HEK293 (cell line): ENCODE measurements at regions not wholly inside any gene's neighbourhood (a gene's known extent, or its start where the extent isn't known, plus 50 kb on each side); places are given as distances from the start of the nearest gene placed in this dataset.
"Not testable (repeated sequence)": the region's sequence is repeated elsewhere in the genome, so short reads cannot be mapped to it uniquely, and the experiment has no call there.

Source experiments
- CTCF ChIA-PET: fragments of 350-600 bp; formaldehyde crosslinking; extraction: SDS; loops from one replicate; lab custom pipeline; 2021; ENCODE audit warnings: antibody characterized with exemption; lab: Yijun Ruan, JAX
- POLR2A ChIA-PET: fragments of 300-600 bp; formaldehyde crosslinking; extraction: SDS; loops from one replicate; lab custom pipeline; 2020; ENCODE audit warnings: antibody characterized with exemption, inconsistent platforms; lab: Yijun Ruan, JAX
- H3K27ac ChIP-seq: fragments of 200-500 bp; sonication (Bioruptor generic); 2 replicates; pipeline ENCODE4 v1.5.1; 2014; ENCODE audit warnings: low read depth, low read length, control low read depth, inconsistent platforms; ENCODE audit errors: extremely low read depth
- H3K36me3 ChIP-seq, 2 experiments: fragments of 200-500 bp in 1 of 2; sonication (Bioruptor generic) in 1 of 2; 1 replicate in 1 of 2; 2 replicates in 1 of 2; pipeline ENCODE4 v1.5.1; 2014 to 2017; ENCODE audit warnings: inconsistent platforms in 2 of 2, low read length in 2 of 2; ENCODE audit not compliant: control insufficient read depth in 2 of 2, insufficient read depth in 1 of 2
- H3K4me1 ChIP-seq: fragments of 200-500 bp; sonication (Bioruptor generic); 2 replicates; pipeline ENCODE4 v1.5.1; 2014; ENCODE audit warnings: mild to moderate bottlenecking, low read length, inconsistent platforms; ENCODE audit not compliant: control insufficient read depth, insufficient read depth
- H3K4me3 ChIP-seq: 2 replicates; pipeline ENCODE4 v1.5.1; 2011; ENCODE audit warnings: low read depth, mild to moderate bottlenecking, control low read depth, low read length, moderate library complexity
- H3K9me3 ChIP-seq: fragments of 200-500 bp; sonication (Bioruptor generic); 2 replicates; pipeline ENCODE4 v1.5.1; 2014; ENCODE audit warnings: low read depth, low read length, inconsistent platforms; ENCODE audit not compliant: control insufficient read depth, insufficient read depth
- MYNN ChIP-seq: fragments of 450-650 bp; formaldehyde crosslinking; IDR thresholded peaks from 2 replicates; pipeline ENCODE4 v1.5.1; 2016; ENCODE audit warnings: missing biosample characterization, missing genetic modification characterization, borderline replicate concordance
- MZF1 ChIP-seq: fragments of 450-650 bp; formaldehyde crosslinking; IDR thresholded peaks from 2 replicates; pipeline ENCODE4 v1.5.1; 2017; ENCODE audit warnings: missing biosample characterization, missing genetic modification characterization, borderline replicate concordance
- PBX3 ChIP-seq: sonication (generic); formaldehyde crosslinking; IDR thresholded peaks from 2 replicates; pipeline ENCODE4 v1.8.1; 2022; ENCODE audit warnings: mild to moderate bottlenecking, moderate library complexity, missing genetic modification reagents
- SCRT2 ChIP-seq: fragments of 450-650 bp; formaldehyde crosslinking; IDR thresholded peaks from 2 replicates; pipeline ENCODE4 v1.5.1; 2016; ENCODE audit warnings: missing biosample characterization, missing genetic modification characterization
- SETDB1 ChIP-seq: IDR thresholded peaks from one replicate; pipeline ENCODE4 v1.6.1; 2017; ENCODE audit warnings: mild to moderate bottlenecking, low read length, moderate library complexity, mixed read lengths; ENCODE audit not compliant: insufficient read length
- ZBTB44 ChIP-seq: fragments of 450-650 bp; IDR thresholded peaks from 2 replicates; pipeline ENCODE4 v1.5.1; 2018; ENCODE audit warnings: missing biosample characterization, mild to moderate bottlenecking, missing genetic modification characterization
- ZIC2 ChIP-seq: fragments of 450-650 bp; formaldehyde crosslinking; IDR thresholded peaks from 2 replicates; pipeline ENCODE4 v1.5.1; 2016; ENCODE audit warnings: missing biosample characterization, missing genetic modification characterization
- ZNF112 ChIP-seq: fragments of 450-650 bp; formaldehyde crosslinking; IDR thresholded peaks from 2 replicates; pipeline ENCODE4 v1.5.0; 2017; ENCODE audit warnings: missing biosample characterization, missing genetic modification characterization
- ZNF155 ChIP-seq: fragments of 450-650 bp; formaldehyde crosslinking; IDR thresholded peaks from 2 replicates; pipeline ENCODE4 v1.5.1; 2016; ENCODE audit warnings: missing biosample characterization, missing genetic modification characterization
- ZNF19 ChIP-seq: fragments of 450-650 bp; formaldehyde crosslinking; IDR thresholded peaks from 2 replicates; pipeline ENCODE4; 2016; ENCODE audit warnings: missing biosample characterization, missing genetic modification characterization, low read depth
- ZNF2 ChIP-seq: fragments of 450-650 bp; formaldehyde crosslinking; IDR thresholded peaks from 2 replicates; pipeline ENCODE4 v1.5.1; 2016; ENCODE audit warnings: missing biosample characterization, missing genetic modification characterization
- ZNF280D ChIP-seq: fragments of 450-650 bp; formaldehyde crosslinking; IDR thresholded peaks from 2 replicates; pipeline ENCODE4 v1.5.1; 2016; ENCODE audit warnings: missing biosample characterization, missing genetic modification characterization
- ZNF311 ChIP-seq: fragments of 450-650 bp; formaldehyde crosslinking; IDR thresholded peaks from 2 replicates; pipeline ENCODE4 v1.5.1; 2017; ENCODE audit warnings: missing biosample characterization, missing genetic modification characterization, borderline replicate concordance
- ZNF324 ChIP-seq: fragments of 450-650 bp; formaldehyde crosslinking; IDR thresholded peaks from 2 replicates; pipeline ENCODE4 v1.5.1; 2016; ENCODE audit warnings: missing biosample characterization, missing genetic modification characterization
- ZNF501 ChIP-seq: fragments of 450-650 bp; formaldehyde crosslinking; IDR thresholded peaks from 2 replicates; pipeline ENCODE4 v1.5.1; 2016; ENCODE audit warnings: missing biosample characterization, missing genetic modification characterization
- ZNF654 ChIP-seq: fragments of 450-650 bp; formaldehyde crosslinking; IDR thresholded peaks from 2 replicates; pipeline ENCODE4 v1.5.1; 2016; ENCODE audit warnings: low read depth, missing biosample characterization, missing genetic modification characterization
- ZNF660 ChIP-seq: fragments of 450-650 bp; IDR thresholded peaks from 2 replicates; pipeline ENCODE4 v1.5.1; 2018; ENCODE audit warnings: missing biosample characterization, mild to moderate bottlenecking, missing genetic modification characterization
- ZNF677 ChIP-seq: fragments of 450-650 bp; IDR thresholded peaks from 2 replicates; pipeline ENCODE4 v1.5.0; 2018; ENCODE audit warnings: missing biosample characterization, mild to moderate bottlenecking, missing genetic modification characterization, moderate library complexity
- ZNF792 ChIP-seq: fragments of 450-650 bp; formaldehyde crosslinking; IDR thresholded peaks from 2 replicates; pipeline ENCODE4 v1.5.1; 2016; ENCODE audit warnings: missing biosample characterization, missing genetic modification characterization
- ZSCAN16 ChIP-seq: fragments of 450-650 bp; formaldehyde crosslinking; IDR thresholded peaks from 2 replicates; pipeline ENCODE4 v1.5.1; 2016; ENCODE audit warnings: missing biosample characterization, missing genetic modification characterization

GRCh38 chrX:114465689-114466088 lies 118.2 kb upstream of the HTR2C start (continued):
- TF ChIP-seq ZBTB44 (tag by site-specific recombination) = no peak

- H3K4me3 ChIP-seq, H3K4me1 ChIP-seq, POLR2A ChIA-PET, CTCF ChIA-PET, H3K36me3 ChIP-seq, H3K9me3 ChIP-seq, H3K27ac ChIP-seq: not testable (repeated sequence)
Measured at GRCh38 chrX:114472008-114472407, 111.9 kb upstream of the HTR2C start.

GRCh38 chrX:114472788-114473187 lies 111.1 kb upstream of the HTR2C start:
- TF ChIP-seq ZNF792 (no peak), PBX3 (CRISPR knock-in tag) (no peak), ZNF311 (no peak), SCRT2 (tag by site-specific recombination) (no peak), ZNF19 (tag by site-specific recombination) (no peak)
- Histone ChIP-seq H3K27ac (no peak overlapping the region), H3K36me3 (no peaks in the 10 kb centered on the region), H3K4me1 (no peaks in the 10 kb centered on the region), H3K4me3 (no peak overlapping the region), H3K9me3 (no peaks in the 10 kb centered on the region)
- POLR2A ChIA-PET = no interaction called here
- CTCF ChIA-PET = no interaction called here

- Histone ChIP-seq H3K36me3 (no peaks in the 10 kb centered on the region), H3K4me3 (no peak overlapping the region), H3K27ac (no peak overlapping the region)
- CTCF ChIA-PET = interaction anchor here (0.6 kb wide), 1 partner anchor 861 kb away, joined by 4 read pairs; no protein-coding TSS in a partner anchor
- POLR2A ChIA-PET = no interaction called here
- TF ChIP-seq ZNF677 (no peak), MYNN (no peak), ZNF112 (tag by site-specific recombination) (no peak)
- TF ChIP-seq, all 188 proteins: peak for 0
- H3K4me1 ChIP-seq = no peaks in the 10 kb centered on the region
- no peaks in the 10 kb centered on the region for H3K9me3 ChIP-seq
Measured at GRCh38 chrX:114500622-114501021, 83.3 kb upstream of the HTR2C start.

- no peaks in the 10 kb centered on the region; the same call in 1 of the 2 replicates for H3K9me3 ChIP-seq
- H3K4me3 ChIP-seq = no peak overlapping the region
- ChIA-PET POLR2A (no interaction called here), CTCF (no interaction called here)
- no peaks in the 10 kb centered on the region for H3K36me3 ChIP-seq
- H3K4me1 ChIP-seq = no peaks in the 10 kb centered on the region
- no peak overlapping the region for H3K27ac ChIP-seq
- TF ChIP-seq ZNF654 (tag by site-specific recombination) (no peak), SETDB1 (no peak), MZF1 (tag by site-specific recombination) (no peak), ZNF324 (tag by site-specific recombination) (no peak), ZNF501 (no peak), ZSCAN16 (tag by site-specific recombination) (no peak), ZNF660 (no peak), ZNF2 (tag by site-specific recombination) (no peak), ZIC2 (tag by site-specific recombination) (no peak), ZNF280D (tag by site-specific recombination) (no peak), ZNF155 (tag by site-specific recombination) (no peak)
Measured at GRCh38 chrX:114508756-114509155, 75.1 kb upstream of the HTR2C start.
